ENCODE measurements at regions not wholly inside any gene's neighbourhood (a gene's known extent, or its start where the extent isn't known, plus 50 kb on each side); places are given as distances from the start of the nearest gene placed in this dataset.

DNA sequence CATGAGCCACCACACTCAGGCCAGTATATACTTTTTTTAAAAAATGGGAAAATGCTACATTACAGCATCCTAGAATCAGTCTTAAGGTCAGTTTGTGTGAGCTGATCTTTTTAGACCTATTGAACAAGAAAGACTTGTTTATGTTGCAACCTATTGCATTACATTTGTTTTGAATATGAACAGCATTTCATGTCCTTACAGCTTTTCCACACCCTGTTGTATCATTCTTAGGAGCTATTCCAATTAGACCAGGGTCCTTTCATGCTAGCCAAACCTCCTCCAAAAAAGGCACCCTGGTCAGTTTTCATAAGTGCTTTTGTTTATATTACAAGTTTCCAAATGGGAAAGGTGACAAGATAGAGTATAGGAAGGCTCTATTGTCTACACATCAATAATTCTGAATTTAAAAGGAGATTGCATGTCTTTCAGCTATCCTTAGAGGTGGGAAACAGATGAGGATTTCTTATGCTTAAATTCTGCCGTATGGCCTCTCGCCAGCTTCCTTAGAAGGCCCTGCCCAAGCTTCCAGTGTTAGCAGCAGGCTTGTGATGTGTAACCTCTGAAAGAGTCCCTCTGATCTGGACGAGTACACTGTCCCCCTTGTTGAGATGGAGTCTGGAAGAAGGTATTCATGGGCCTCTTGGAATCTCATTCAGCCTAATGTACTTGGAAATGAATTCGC lies 171.9 kb downstream of the OTUD1 start:
- no peaks in the 10 kb centered on the region for H3K4me1 Mint-ChIP-seq
- 84 to 89% methylated on average over 4 of the region's 4 CpGs for WGBS, 2 experiments (ENCODE audit: insufficient coverage in 1 of 2, insufficient read length in 1 of 2)
- Histone ChIP-seq H3K4me1 (ENCODE audit: control insufficient read depth, insufficient read depth, low read length) (no peaks in the 10 kb centered on the region), H3K36me3 (ENCODE audit: control insufficient read depth, insufficient read depth, low read length) (no peaks in the 10 kb centered on the region), H3K27me3 (ENCODE audit: control insufficient read depth, insufficient read depth, low read length, poor library complexity, severe bottlenecking) (peaks cover 49% of the 10 kb centered on the region), H3K9ac (ENCODE audit: extremely low read depth, low read length, poor library complexity, severe bottlenecking) (no peak overlapping the region), H3K9me3 (ENCODE audit: control insufficient read depth, low read length) (no peaks in the 10 kb centered on the region), H3K4me3 (ENCODE audit: low read length) (no peak overlapping the region), H3K27ac (ENCODE audit: low read depth, low read length) (no peak overlapping the region)
- H3K9me3 Mint-ChIP-seq = no peaks in the 10 kb centered on the region
- no peak overlapping the region for H3K4me3 Mint-ChIP-seq
- no peaks in the 10 kb centered on the region for H3K36me3 Mint-ChIP-seq (ENCODE audit: low read depth)
- peaks cover 10% of the 10 kb centered on the region for H3K27me3 Mint-ChIP-seq (ENCODE audit: insufficient read depth)
- TF ChIP-seq, protein P1, sequence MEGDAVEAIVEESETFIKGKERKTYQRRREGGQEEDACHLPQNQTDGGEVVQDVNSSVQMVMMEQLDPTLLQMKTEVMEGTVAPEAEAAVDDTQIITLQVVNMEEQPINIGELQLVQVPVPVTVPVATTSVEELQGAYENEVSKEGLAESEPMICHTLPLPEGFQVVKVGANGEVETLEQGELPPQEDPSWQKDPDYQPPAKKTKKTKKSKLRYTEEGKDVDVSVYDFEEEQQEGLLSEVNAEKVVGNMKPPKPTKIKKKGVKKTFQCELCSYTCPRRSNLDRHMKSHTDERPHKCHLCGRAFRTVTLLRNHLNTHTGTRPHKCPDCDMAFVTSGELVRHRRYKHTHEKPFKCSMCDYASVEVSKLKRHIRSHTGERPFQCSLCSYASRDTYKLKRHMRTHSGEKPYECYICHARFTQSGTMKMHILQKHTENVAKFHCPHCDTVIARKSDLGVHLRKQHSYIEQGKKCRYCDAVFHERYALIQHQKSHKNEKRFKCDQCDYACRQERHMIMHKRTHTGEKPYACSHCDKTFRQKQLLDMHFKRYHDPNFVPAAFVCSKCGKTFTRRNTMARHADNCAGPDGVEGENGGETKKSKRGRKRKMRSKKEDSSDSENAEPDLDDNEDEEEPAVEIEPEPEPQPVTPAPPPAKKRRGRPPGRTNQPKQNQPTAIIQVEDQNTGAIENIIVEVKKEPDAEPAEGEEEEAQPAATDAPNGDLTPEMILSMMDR (conservative IDR thresholded peaks at IDR 0.05) = no peak
- H3K27ac Mint-ChIP-seq = no peak overlapping the region
- no peak for DNase-seq

DNA sequence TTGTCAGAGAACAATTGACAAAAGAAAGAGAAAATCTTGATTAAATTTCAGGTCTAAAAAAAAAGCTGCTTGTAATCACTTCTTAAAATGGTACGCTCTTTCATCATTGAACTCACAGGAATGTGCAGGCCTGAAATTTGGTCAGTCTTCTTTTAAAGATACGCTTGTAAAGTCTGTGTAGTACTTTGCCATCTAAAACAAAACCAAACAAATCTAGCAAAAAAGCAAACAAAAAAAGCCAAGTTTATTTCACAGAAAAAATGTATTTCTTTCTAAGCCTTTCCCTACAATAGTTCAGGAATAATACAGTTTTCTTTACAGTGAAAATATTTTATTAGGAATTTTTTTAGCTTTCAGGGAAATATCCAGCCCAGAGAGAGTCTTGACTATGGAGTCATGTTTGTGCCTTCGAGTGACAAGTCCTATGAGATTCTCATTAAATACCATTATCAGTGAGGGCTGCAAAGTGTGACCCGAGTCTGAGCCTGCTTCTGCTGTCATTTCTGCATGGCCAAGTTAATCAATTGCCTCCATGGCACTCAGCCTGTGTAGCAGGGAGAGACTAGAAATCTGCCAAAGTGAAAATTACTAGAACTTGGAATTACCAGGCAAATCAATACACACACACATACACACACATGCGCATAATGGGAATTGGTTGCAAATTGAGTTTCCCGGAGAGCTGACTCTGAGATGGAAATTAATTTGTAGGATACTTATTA lies 172.6 kb downstream of the OTUD1 start:
- H3K9ac ChIP-seq (ENCODE audit: extremely low read depth, low read length, poor library complexity, severe bottlenecking) = no peak overlapping the region
- H3K4me3 Mint-ChIP-seq = no peak overlapping the region
- H3K36me3 Mint-ChIP-seq (ENCODE audit: low read depth) = no peaks in the 10 kb centered on the region
- no peaks in the 10 kb centered on the region for H3K9me3 Mint-ChIP-seq
- H3K27ac Mint-ChIP-seq = no peak overlapping the region
- H3K27ac ChIP-seq (ENCODE audit: low read depth, low read length) = no peak overlapping the region
- no peaks in the 10 kb centered on the region for H3K4me1 Mint-ChIP-seq
- no peak overlapping the region for H3K4me3 ChIP-seq (ENCODE audit: low read length)
- DNase-seq = no peak
- TF ChIP-seq, protein P1 (conservative IDR thresholded peaks at IDR 0.05) = no peak
- H3K27me3 Mint-ChIP-seq (ENCODE audit: insufficient read depth) = peaks cover 8% of the 10 kb centered on the region
- peaks cover 48% of the 10 kb centered on the region for H3K27me3 ChIP-seq (ENCODE audit: control insufficient read depth, insufficient read depth, low read length, poor library complexity, severe bottlenecking)
- no peaks in the 10 kb centered on the region for H3K9me3 ChIP-seq (ENCODE audit: control insufficient read depth, low read length)
- WGBS, 2 experiments (ENCODE audit: insufficient coverage in 1 of 2, insufficient read length in 1 of 2) = 92% methylated on average over 3 to 6 of the region's 6 CpGs
- H3K4me1 ChIP-seq (ENCODE audit: control insufficient read depth, insufficient read depth, low read length) = no peaks in the 10 kb centered on the region
- no peaks in the 10 kb centered on the region for H3K36me3 ChIP-seq (ENCODE audit: control insufficient read depth, insufficient read depth, low read length)

- Histone ChIP-seq H3K27ac (ENCODE audit: low read depth, low read length) (no peak overlapping the region), H3K9me3 (ENCODE audit: control insufficient read depth, low read length) (no peaks in the 10 kb centered on the region), H3K4me1 (ENCODE audit: control insufficient read depth, insufficient read depth, low read length) (no peaks in the 10 kb centered on the region), H3K4me3 (ENCODE audit: low read length) (no peak overlapping the region), H3K9ac (ENCODE audit: extremely low read depth, low read length, poor library complexity, severe bottlenecking) (no peak overlapping the region), H3K27me3 (ENCODE audit: control insufficient read depth, insufficient read depth, low read length, poor library complexity, severe bottlenecking) (peaks cover 71% of the 10 kb centered on the region), H3K36me3 (ENCODE audit: control insufficient read depth, insufficient read depth, low read length) (no peaks in the 10 kb centered on the region)
- DNase-seq = no peak
- Mint-ChIP-seq H3K4me3 (no peak overlapping the region), H3K9me3 (no peaks in the 10 kb centered on the region), H3K27me3 (ENCODE audit: insufficient read depth) (peaks cover 11% of the 10 kb centered on the region), H3K27ac (no peak overlapping the region), H3K4me1 (no peaks in the 10 kb centered on the region), H3K36me3 (ENCODE audit: low read depth) (no peaks in the 10 kb centered on the region)
- TF ChIP-seq, protein P1 (conservative IDR thresholded peaks at IDR 0.05) = no peak
- WGBS, 2 experiments (ENCODE audit: insufficient coverage in 1 of 2, insufficient read length in 1 of 2) = 93 to 100% methylated on average over 1 to 2 of the region's 2 CpGs
These were observed 175.0 kb downstream of the OTUD1 start for GRCh38 chr10:23613900-23614299.

Measured in endodermal cell (in vitro differentiated cells).